HPDE6-E6E7 (cell line): ENCODE measurements at regions not wholly inside any gene's neighbourhood (a gene's known extent, or its start where the extent isn't known, plus 50 kb on each side); places are given as distances from the start of the nearest gene placed in this dataset.

Experiments used
- DNase-seq: peaks from one replicate; pipeline ENCODE4 v3.0.0; 2011; ENCODE audit warnings: missing footprints; ENCODE audit errors: extremely low spot score

DNA sequence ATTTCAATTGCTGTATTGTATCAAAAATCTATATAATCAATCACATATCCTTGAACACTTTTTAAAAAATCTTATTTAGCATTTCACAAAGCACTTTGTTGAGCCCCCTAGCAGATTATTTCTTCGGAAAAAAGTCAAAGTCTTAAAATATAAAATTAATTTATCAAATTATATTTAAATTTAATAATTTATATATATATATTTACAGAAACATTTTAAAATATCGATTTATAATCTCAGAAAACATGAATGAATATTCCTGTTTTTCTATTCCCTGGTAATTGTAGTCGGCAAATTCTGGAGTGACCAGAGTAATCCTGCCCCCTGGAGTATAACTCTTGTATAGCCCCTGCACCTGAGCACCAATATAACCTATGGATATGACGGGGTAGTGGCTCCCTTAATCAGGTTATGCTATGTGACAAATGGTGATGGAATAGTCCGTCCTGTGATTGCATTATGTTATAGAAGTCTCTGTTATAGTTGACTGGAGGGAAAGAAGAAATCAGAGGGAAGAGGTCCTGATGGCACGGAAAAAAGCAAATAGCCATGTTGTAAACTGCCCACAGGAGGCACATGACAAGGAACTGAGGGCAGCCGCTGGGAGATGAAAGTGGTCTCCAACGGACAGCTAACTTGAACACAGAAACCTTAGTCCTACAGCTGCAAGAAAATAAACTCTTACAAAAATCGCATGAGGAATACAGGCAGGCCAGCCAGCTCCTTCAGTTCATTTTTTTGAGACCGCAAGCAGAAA lies 1092.3 kb downstream of the ARAP2 start:
- no peak for DNase-seq

DNA sequence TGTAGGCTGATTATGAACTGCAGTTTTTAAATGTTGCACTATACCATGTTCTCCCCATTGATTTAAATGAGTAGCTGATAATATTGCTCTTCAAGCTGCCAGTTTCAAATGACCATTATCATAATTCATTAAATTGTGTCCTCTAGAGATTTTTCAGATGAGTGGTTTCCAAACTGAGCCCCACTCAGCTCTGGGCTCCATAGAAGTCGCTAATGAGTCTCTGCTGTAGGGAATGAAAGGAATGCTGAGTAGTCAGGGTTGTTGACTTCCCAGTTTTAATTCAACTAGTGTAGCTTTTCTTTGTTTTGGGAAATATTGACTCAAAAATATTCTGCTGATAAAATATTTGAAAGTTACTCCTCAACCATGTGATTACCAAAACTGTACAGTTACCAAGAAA lies 1081.1 kb downstream of the ARAP2 start:
- no peak for DNase-seq

DNA sequence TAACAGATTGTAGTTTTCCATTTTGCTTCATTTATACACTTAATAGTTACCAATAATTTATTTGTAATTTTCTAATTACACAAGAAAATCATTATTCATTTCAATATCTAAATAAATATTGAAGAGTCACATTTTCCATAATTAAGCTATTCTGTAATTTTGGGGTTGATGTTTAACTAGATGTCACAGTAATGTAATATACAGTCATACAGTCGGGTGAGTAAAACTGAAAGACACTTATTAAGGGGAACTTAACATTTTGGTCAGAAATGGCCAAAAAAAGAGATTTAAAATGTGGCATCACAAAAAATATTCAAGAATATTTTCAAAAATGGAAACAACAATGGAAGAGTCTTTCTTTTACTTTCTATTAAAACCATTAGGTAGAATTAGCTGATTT lies 1080.3 kb downstream of the ARAP2 start:
- DNase-seq, result no peak

DNA sequence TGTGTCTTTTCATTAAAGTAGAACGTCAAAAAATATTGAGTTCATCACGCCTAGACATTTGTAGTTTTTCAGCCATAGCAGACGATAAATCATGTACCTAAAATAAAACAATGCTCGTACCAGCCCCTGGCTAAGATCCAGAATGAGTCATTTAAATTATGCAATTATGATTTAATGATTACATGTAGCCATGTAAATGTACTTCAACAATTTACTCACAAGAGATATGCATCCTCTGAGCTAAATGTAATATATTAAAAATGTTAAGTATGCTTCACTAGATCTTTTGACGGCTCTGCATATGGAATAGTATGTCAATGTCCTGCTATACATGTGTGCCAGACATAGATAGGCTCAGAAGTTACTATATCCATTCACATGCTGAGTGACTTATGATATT lies 1077.8 kb downstream of the ARAP2 start:
- DNase-seq, result no peak

DNA sequence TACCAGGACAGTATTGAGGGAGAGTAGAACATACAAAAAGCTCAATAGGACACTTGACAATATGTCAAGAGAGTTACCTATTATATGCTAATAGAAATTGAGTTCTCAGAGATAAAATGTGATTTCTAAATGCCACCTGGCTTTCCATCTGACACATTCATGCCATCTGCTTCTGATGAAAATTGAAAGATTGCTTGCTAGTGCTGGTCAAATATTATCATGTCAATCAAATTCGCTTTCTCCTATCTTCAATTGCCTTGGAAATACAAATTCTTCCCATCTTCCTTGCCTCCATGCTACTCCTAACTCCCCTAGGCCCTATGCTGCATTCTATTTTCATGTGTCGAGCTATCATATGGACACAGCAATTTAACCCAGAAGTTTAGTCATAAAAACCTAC lies 1076.9 kb downstream of the ARAP2 start:
- no peak for DNase-seq

DNA sequence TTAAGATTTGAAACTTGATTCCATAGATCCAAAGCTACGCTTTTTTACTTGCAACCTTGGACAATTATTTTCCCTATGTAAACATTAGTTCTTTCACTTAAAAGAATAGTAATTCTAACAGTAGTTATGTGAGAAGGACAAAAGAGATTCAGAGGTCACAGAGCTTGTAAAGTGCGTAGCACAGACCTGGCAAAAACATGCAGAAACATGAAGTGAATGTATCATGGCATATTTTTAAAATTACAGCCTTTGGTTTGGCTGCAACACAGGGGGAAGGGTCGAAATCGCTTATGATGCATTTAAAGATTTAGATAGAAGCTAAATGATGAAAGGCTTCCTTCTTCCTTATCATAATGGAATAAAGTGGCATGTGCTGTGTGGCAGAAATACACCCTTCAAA lies 1068.8 kb downstream of the ARAP2 start:
- peak; percentile 16 for DNase-seq

DNA sequence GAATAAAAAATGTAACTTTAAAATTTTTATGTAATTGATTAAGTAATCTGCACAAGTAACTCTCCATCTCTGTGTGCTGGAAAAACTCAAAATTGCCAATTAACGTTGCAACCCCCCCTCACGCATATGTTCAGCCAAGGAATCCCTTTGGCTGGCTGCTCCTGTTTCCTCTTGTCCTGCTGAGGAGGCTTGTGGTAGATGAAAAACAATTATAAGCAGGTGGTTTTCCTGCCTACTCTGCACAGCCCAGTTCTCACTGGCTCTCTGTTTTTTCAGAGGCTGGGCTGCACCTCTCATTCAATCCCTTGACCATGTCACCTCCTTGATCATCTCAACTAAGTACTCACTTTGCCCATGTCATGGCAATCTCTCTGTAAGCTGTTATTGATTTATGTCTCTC lies 1068.4 kb downstream of the ARAP2 start:
- no peak for DNase-seq

DNA sequence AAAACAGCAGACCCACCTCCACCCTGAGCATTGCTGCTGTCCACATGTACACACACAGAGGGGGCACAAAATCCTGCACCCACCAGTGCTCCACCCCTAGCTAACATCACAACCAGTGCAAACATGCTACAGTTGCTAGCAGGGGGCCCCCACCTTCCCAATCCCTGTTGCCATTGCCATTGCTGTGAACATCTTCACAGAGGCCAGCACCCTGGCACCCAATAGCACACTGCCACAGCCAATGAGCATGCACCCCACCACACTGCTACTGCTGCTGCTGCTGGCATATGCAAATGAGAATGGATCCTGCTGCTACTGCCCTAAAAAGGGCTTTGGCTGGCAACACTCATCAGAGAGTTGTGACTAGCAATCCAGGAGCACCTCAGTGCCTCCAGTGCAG lies 1061.9 kb downstream of the ARAP2 start:
- DNase-seq, result no peak

DNA sequence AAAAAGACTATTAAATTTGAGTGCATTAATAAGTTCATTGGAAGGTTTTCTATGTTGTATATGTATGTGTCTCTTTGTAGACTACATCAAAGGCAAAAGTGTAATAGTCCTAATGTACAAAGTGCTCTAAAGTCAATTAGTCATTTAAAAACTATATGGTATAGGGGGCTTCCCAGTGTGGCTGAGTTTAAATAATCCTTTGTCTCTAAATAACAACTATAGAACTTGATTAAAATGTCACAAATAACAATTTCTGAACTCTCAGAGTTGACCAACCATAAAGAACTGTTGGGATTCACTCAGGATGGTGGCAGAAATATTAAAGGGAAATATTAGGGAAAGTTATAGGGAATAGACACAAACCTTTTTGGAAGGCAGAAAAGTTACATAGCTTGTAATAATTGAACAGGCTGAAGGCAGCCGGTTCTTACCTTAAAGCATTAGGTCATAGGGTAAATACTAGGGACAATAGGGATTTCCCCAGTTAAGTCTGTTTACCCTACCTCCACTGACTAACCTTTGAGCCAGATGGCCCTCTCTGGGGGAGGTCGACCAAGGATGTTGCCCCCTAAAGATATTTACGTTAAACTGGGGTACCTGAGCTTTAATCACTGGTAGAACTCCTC lies 1054.2 kb downstream of the ARAP2 start:
- no peak for DNase-seq

DNA sequence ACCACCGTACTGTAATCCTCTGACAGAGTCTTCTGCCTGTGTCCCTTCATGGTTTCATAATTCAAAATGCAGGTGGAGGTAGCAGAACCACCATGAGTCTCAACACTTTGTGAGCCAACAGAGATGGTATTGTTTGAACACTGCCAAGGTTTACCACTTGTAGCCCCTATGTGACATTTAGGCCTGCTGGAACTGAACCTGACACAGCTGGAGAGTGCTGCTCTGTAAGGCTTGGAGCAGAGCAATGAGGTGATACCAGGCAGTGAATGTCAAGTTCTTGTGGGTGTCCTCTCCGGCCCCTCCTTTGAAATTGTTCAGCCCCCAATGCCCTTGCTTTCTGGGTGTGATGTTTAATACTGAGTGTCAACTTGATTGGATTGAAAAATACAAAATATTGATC lies 1042.9 kb downstream of the ARAP2 start:
- no peak for DNase-seq

DNA sequence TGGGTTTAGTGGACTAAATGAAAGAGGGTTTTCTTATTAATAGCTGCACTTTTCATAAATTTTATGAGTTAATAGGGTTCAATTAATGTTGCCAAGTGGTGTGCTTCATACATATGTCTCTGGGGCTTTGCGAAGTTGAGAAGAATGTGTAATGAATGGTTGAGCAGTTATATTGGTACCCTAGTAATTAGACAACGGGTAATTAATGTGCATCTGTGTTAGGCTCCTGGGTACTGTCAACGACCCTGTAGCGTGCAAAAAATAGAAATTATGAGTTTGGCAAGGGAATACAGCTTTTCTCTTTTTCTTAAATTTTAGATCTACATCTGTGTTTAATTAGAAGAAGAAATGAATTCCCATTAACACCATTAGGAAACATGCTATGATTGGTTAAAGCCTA lies 1027.7 kb downstream of the ARAP2 start:
- no peak for DNase-seq

DNA sequence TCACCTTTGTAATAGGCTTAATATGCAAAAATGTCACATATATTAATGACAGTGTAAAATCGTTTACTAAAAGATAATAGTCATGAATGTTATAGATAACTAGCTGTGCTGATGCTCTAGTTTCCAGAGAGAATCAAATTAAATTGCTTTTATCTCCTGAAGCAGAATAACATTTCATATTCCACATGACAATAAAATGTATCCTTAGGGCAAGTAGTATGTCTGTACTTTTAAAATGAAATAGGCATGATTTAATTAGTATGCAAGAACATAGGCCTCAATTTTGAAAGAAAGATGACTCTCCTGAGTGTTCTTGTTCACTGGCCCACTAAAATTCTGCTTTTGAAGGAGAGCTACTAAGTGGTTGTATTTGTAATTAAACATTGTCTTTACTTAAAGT lies 1027.0 kb downstream of the ARAP2 start:
- no peak for DNase-seq

DNA sequence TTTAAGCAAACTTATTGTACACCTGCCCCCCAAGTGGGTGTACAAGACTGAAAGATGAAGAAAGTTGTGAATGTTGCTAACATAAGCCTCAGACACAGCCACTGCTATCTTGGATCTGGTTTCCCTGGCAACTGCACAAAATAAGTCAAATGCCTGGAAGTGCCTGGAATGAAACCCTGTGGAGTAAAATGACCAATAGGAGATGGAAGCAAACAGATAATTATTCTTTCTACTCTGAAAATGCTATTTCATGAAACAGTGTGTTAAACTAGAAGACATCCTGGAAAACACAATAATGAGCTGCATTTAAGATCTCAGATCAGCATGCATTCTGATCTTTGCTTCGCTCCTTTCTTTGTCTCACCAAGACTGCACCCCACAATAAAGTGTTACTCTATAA lies 1016.0 kb downstream of the ARAP2 start:
- DNase-seq, result no peak

DNA sequence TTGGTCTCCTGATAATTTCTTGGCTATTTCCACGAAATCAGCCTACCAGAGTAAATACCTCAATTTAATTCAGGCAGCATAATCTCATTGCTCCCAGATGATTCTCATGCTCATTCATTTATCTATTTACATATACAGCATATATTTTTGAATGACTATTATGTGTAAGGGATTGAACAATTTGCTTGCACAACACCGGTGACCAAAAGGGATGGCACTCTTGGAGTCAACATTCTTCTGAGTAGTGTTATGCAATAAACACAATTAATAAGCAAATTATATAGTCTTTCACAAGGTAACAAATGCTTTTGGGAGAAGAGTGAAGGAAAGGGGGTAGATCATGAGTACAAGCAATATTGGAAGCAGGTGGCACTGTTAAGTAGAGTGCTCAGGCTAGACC lies 1015.3 kb downstream of the ARAP2 start:
- no peak for DNase-seq

DNA sequence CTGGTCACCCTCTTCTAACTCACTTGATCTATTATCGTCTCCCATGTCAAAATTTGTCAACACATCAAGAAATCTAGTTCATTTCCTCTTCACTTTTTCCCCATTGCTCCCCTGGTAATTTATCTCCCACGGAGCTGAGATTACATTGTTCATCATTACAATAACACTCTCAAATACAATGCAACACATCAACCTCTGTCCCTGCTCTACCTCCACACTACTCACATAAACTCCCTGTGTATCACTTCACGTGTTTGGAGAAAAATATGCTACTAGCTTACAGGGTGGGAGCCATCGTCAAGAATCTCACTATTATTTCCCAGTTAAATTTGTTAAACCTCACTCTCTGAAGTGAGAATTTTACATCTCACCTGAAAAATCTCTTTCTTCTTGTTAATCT lies 1006.4 kb downstream of the ARAP2 start:
- no peak for DNase-seq

DNA sequence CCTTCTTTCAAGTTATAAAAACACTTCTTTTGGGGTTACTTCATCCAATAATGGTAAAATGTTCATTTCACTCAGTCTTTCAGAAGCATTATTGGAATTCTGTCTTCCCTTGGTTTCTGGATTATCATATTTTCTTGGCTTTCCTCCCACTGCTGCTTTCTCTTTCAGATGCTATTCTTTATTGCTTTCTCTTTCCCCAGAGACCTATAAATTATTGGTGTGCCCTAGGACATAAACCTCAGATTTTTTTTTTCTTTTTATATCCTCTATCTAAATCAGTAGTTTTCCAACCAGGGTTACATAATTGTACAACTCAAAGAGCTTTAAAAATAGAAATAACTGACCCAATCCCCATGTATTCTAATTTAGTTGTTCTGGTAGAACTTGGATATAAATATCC lies 1005.5 kb downstream of the ARAP2 start:
- no peak for DNase-seq

DNA sequence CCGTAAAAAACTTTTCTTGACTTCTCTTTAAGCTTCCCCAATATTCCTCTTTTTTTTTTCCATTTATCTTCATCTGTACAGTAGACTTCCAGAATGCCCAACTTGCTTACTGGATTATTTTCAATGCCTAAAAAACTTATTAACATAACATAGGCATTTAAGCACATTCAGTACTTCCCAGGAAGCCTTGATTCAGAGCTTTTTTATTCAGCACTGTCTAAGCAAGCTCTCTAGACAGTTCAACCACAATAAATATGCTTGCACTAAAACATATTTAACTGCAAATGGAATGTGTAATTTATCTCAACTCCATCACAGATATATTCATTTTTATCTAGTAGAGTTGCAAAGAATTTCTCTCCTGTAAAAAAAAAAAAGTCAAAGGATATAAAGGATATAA lies 997.8 kb downstream of the ARAP2 start:
- no peak for DNase-seq

DNA sequence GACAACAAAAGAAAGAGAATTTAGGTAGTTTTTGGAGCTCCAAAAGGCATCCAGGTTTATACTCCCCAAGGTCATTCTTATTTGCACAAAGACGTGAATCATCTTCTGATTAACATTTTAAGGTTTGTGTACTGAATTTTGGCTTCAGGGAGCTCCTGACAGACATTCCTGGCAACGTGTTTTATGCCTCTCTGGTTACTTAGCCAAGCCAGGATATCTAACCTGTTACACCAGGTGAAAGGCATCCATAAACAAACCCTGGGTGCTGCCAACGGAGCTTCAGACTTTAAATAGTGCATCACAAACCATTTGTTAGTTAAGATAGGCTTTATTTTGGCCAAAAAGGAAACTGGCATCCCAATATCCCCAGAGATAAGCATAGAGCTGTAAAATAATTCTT lies 997.3 kb downstream of the ARAP2 start:
- no peak for DNase-seq

DNA sequence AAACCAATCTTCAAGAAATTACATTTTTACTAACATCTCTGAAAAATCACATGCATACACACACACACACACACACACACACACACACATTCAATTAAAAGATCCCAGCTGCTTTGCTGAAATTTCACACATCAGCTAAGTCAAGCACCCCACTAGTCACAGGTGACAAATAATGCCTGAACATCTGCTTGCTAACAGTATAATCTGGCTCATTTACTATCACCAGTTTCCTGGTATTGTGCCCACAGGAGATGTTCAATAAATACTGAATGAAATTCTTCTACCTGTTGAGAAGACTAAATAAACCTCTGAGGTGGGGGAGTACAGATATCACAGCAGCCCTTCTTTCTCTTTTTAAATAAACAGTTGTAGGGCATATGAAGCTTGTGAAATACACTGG lies 994.0 kb downstream of the ARAP2 start:
- no peak for DNase-seq

DNA sequence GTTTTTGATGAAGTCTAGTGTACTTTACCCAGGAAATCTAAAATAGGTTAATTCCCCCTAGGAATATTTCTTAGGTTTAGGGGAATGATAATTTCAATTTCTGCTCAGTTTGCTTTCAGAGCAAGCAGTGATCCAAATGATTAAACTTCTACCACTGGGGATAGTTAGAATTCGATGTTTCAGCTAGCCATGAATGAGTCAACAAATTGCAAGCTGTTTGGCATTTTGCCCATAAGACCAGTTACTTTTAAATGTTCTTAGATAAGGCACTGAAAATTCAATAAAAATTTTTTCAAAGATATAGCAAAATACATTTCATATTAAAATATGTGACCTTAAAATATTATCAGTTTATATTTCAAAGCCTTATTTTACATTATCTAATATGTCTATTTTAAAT lies 993.6 kb downstream of the ARAP2 start:
- DNase-seq, result no peak

DNA sequence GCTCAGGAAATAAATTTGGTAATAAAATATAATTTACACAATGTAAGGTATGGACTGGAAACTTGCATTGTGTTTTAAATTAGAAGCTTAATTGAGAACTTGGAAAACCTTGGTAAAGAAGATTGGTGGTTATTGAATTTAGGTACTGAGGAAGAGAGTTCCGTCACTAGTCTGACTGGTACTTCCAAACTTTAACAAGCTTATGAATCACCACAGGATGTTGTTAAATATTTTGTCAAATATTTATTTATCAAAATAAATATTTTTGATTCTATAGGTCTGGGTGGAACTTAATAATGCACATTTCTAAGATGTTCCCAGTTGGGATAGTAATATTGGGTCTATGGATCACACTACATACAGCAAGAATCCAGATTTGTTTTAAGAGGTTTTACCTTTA lies 992.2 kb downstream of the ARAP2 start:
- no peak for DNase-seq

DNA sequence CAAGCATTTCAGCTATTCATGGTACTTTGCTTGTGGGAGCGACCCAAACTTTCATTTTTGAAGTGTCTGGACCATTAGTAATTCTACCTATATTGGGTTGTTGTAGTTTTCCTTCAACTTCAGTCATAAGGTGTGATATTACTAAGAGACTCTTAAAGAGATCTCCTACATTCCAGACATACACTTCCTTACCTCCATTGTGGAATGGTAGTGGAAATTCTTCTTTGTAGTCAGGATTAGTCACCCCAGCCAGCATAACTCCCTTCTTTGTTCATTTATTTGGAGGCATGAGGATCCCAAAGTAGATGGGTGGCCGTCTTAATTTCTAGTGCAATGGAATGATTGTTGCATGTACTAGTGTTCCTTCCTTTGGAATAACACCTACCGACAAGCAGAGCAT lies 991.4 kb downstream of the ARAP2 start:
- no peak for DNase-seq

DNA sequence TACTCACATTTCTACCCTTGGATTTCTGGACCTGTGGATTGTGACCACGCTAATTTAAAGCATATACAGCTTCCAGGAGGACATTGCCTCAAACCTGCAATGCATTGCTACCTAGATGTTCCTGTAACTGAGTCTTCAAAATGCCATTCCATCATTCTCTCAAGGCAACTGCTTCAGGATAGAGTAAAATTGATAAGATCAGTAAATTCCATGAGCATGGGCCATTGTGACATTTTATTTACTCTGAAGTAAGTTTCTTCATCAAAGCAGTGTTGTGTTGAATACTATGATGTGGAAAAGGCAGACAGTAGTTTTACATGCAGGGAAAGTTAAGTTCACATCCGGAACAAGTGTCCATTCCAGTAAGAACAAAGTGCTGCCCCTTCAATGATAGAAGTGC lies 991.0 kb downstream of the ARAP2 start:
- no peak for DNase-seq

DNA sequence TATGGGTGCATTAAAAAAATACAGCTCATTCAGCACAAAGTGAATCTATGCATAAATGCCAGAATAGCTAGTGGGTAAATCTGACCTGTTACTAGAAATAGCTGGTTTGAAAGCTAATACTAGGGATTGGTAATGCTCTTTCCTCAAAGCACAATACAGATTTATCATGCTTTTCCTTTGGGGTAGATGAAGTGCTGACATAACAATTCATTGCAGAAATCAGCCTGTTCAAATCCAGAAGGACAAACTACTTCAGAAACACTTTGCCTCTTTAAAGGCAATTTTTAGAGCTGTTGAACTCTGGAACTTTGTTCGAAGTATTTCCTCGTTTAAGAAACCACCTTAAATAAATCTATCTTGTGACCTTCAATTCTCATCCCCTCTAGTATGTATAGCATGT lies 957.9 kb downstream of the ARAP2 start:
- DNase-seq, result no peak
